ENCODE measurements at regions not wholly inside any gene's neighbourhood (a gene's known extent, or its start where the extent isn't known, plus 50 kb on each side); places are given as distances from the start of the nearest gene placed in this dataset.
"Not testable (repeated sequence)": the region's sequence is repeated elsewhere in the genome, so short reads cannot be mapped to it uniquely, and the experiment has no call there.

- Mint-ChIP-seq H3K4me1 (peaks cover 19% of the 10 kb centered on the region), H3K9me3 (peaks cover 10% of the 10 kb centered on the region), H3K4me3 (no peak overlapping the region), H3K27ac (no peak overlapping the region), H3K36me3 (ENCODE audit: low read depth) (peaks cover 13% of the 10 kb centered on the region), H3K27me3 (ENCODE audit: insufficient read depth) (peaks cover 14% of the 10 kb centered on the region)
- Histone ChIP-seq H3K27me3 (ENCODE audit: control insufficient read depth, insufficient read depth, low read length, poor library complexity, severe bottlenecking) (peaks cover 8% of the 10 kb centered on the region), H3K27ac (ENCODE audit: low read depth, low read length) (no peak overlapping the region), H3K4me3 (ENCODE audit: low read length) (no peak overlapping the region), H3K9ac (ENCODE audit: extremely low read depth, low read length, poor library complexity, severe bottlenecking) (no peak overlapping the region), H3K4me1 (ENCODE audit: control insufficient read depth, insufficient read depth, low read length) (no peaks in the 10 kb centered on the region), H3K36me3 (ENCODE audit: control insufficient read depth, insufficient read depth, low read length) (no peaks in the 10 kb centered on the region), H3K9me3 (ENCODE audit: control insufficient read depth, low read length) (peaks cover 5% of the 10 kb centered on the region)
- no peak for DNase-seq
- no peak for TF ChIP-seq CTCF (conservative IDR thresholded peaks at IDR 0.05)
- WGBS, 2 experiments (ENCODE audit: insufficient coverage in 1 of 2, insufficient read length in 1 of 2), result 67% methylated on average over 3 of the region's 5 CpGs; no CpG with 5 or more reads in 1 of the 2 experiments
These were observed 143.5 kb upstream of the GK2 start for GRCh38 chr4:79551555-79551954.

- 100% methylated on average over 1 to 2 of the region's 3 CpGs for WGBS, 2 experiments (ENCODE audit: insufficient coverage in 1 of 2, insufficient read length in 1 of 2)
- TF ChIP-seq CTCF (conservative IDR thresholded peaks at IDR 0.05), result no peak
These were observed 139.8 kb upstream of the GK2 start for GRCh38 chr4:79547851-79548250.

GRCh38 chr4:79545292-79545691 lies 137.3 kb upstream of the GK2 start:
- H3K4me1 Mint-ChIP-seq; H3K4me1 ChIP-seq (ENCODE audit: control insufficient read depth, insufficient read depth, low read length); DNase-seq; H3K27ac Mint-ChIP-seq; H3K27me3 Mint-ChIP-seq (ENCODE audit: insufficient read depth); H3K27me3 ChIP-seq (ENCODE audit: control insufficient read depth, insufficient read depth, low read length, poor library complexity, severe bottlenecking); H3K4me3 Mint-ChIP-seq; H3K9me3 Mint-ChIP-seq; H3K36me3 Mint-ChIP-seq (ENCODE audit: low read depth); H3K4me3 ChIP-seq (ENCODE audit: low read length); H3K36me3 ChIP-seq (ENCODE audit: control insufficient read depth, insufficient read depth, low read length); H3K9me3 ChIP-seq (ENCODE audit: control insufficient read depth, low read length); H3K9ac ChIP-seq (ENCODE audit: extremely low read depth, low read length, poor library complexity, severe bottlenecking); H3K27ac ChIP-seq (ENCODE audit: low read depth, low read length): not testable (repeated sequence)
- WGBS, 2 experiments (ENCODE audit: insufficient coverage in 1 of 2, insufficient read length in 1 of 2), result 86 to 94% methylated on average over 1 of the region's 1 CpG

More at GRCh38 chr4:79547851-79548250, 139.8 kb upstream of the GK2 start:
- no peaks in the 10 kb centered on the region for H3K4me1 ChIP-seq (ENCODE audit: control insufficient read depth, insufficient read depth, low read length)
- peaks cover 12% of the 10 kb centered on the region for H3K9me3 Mint-ChIP-seq
- H3K9ac ChIP-seq (ENCODE audit: extremely low read depth, low read length, poor library complexity, severe bottlenecking), result no peak overlapping the region
- no peak overlapping the region for H3K27ac Mint-ChIP-seq
- no peak for DNase-seq
- no peak overlapping the region for H3K4me3 ChIP-seq (ENCODE audit: low read length)
- H3K27me3 ChIP-seq (ENCODE audit: control insufficient read depth, insufficient read depth, low read length, poor library complexity, severe bottlenecking), result peaks cover 8% of the 10 kb centered on the region
- peaks cover 6% of the 10 kb centered on the region for H3K4me1 Mint-ChIP-seq
- H3K27ac ChIP-seq (ENCODE audit: low read depth, low read length), result no peak overlapping the region
- no peaks in the 10 kb centered on the region for H3K36me3 ChIP-seq (ENCODE audit: control insufficient read depth, insufficient read depth, low read length)
- H3K4me3 Mint-ChIP-seq, result no peak overlapping the region
- peaks cover 5% of the 10 kb centered on the region for H3K9me3 ChIP-seq (ENCODE audit: control insufficient read depth, low read length)
- H3K27me3 Mint-ChIP-seq (ENCODE audit: insufficient read depth), result peaks cover 4% of the 10 kb centered on the region
- peaks cover 8% of the 10 kb centered on the region for H3K36me3 Mint-ChIP-seq (ENCODE audit: low read depth)

- no peaks in the 10 kb centered on the region for H3K4me1 Mint-ChIP-seq
- no peaks in the 10 kb centered on the region for H3K4me1 ChIP-seq (ENCODE audit: control insufficient read depth, insufficient read depth, low read length)
- no peak overlapping the region for H3K27ac Mint-ChIP-seq
- no peak overlapping the region for H3K27ac ChIP-seq (ENCODE audit: low read depth, low read length)
- no peaks in the 10 kb centered on the region for H3K27me3 ChIP-seq (ENCODE audit: control insufficient read depth, insufficient read depth, low read length, poor library complexity, severe bottlenecking)
- no peak for DNase-seq
- no peaks in the 10 kb centered on the region for H3K27me3 Mint-ChIP-seq (ENCODE audit: insufficient read depth)
- TF ChIP-seq CTCF (conservative IDR thresholded peaks at IDR 0.05), result no peak
- no peak overlapping the region for H3K4me3 Mint-ChIP-seq
- no peaks in the 10 kb centered on the region for H3K36me3 Mint-ChIP-seq (ENCODE audit: low read depth)
- H3K36me3 ChIP-seq (ENCODE audit: control insufficient read depth, insufficient read depth, low read length), result no peaks in the 10 kb centered on the region
- H3K9ac ChIP-seq (ENCODE audit: extremely low read depth, low read length, poor library complexity, severe bottlenecking), result no peak overlapping the region
- no peak overlapping the region for H3K4me3 ChIP-seq (ENCODE audit: low read length)
- H3K9me3 Mint-ChIP-seq, result peaks cover 2% of the 10 kb centered on the region
- 82 to 86% methylated on average over 4 of the region's 4 CpGs for WGBS, 2 experiments (ENCODE audit: insufficient coverage in 1 of 2, insufficient read length in 1 of 2)
- H3K9me3 ChIP-seq (ENCODE audit: control insufficient read depth, low read length), result no peaks in the 10 kb centered on the region
These were observed 132.1 kb upstream of the GK2 start for GRCh38 chr4:79540143-79540542.

All from endodermal cell (in vitro differentiated cells).